ENCODE measurements at regions not wholly inside any gene's neighbourhood (a gene's known extent, or its start where the extent isn't known, plus 50 kb on each side); places are given as distances from the start of the nearest gene placed in this dataset.
"Not testable (repeated sequence)": the region's sequence is repeated elsewhere in the genome, so short reads cannot be mapped to it uniquely, and the experiment has no call there.

DNA sequence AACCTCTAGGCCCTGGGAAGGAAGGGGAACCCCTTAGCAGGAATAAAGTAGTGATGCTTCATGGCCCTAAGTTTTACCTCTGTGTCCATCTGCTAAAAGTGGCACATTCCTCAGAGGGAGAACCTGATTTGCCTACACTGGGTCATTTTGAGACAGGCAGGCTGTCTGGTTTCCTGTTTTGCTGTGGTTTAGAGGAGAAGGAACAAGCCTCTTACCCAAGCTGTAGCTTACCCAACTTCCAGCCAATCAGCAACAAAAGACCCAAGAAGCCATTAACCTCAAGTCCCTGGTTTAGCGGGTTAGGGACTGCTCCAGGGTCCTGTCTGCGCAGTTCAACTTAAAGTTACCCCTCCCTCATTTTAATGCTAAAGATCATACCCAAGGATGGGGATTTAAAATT lies 411.0 kb downstream of the MAT2B start:
- Histone ChIP-seq H3K36me3 (ENCODE audit: control insufficient read depth, low read depth, low read length) (no peaks in the 10 kb centered on the region), H3K27me3 (ENCODE audit: control insufficient read depth, insufficient read depth, low read length) (no peaks in the 10 kb centered on the region), H3K4me3 (ENCODE audit: low read length) (no peak overlapping the region), H3K4me1 (ENCODE audit: control insufficient read depth, low read depth, low read length) (peaks cover 6% of the 10 kb centered on the region), H3K27ac (ENCODE audit: low read length) (no peak overlapping the region), H3K9me3 (ENCODE audit: control insufficient read depth, low read depth, low read length) (no peaks in the 10 kb centered on the region), H3K9ac (ENCODE audit: low read length) (no peak overlapping the region)

DNA sequence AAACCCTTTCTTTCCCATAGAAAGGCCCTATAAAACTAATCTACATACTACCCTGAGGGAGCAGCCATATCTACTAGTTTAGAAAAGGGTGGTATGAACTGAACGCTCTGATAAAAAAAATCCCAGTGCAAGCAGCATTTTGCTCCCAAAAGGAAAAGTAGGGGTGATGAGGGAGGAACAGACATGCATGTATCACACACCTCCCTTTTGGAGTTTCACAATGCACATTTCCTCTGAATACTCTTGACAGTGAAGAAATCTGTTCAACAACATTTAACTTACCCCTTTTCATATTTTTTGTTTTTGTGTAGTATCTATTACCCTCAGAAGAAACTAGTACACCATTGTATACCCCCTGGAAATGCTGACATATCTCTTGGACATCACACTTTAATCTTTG lies 411.4 kb downstream of the MAT2B start:
- no peak overlapping the region for H3K27ac ChIP-seq (ENCODE audit: low read length)
- H3K9me3 ChIP-seq (ENCODE audit: control insufficient read depth, low read depth, low read length) = no peaks in the 10 kb centered on the region
- H3K36me3 ChIP-seq (ENCODE audit: control insufficient read depth, low read depth, low read length) = no peaks in the 10 kb centered on the region
- no peak overlapping the region for H3K9ac ChIP-seq (ENCODE audit: low read length)
- H3K4me1 ChIP-seq (ENCODE audit: control insufficient read depth, low read depth, low read length) = peaks cover 6% of the 10 kb centered on the region
- H3K4me3 ChIP-seq (ENCODE audit: low read length) = no peak overlapping the region
- H3K27me3 ChIP-seq (ENCODE audit: control insufficient read depth, insufficient read depth, low read length) = no peaks in the 10 kb centered on the region

- Histone ChIP-seq H3K9ac (ENCODE audit: low read length) (no peak overlapping the region), H3K4me1 (ENCODE audit: control insufficient read depth, low read depth, low read length) (peaks cover 6% of the 10 kb centered on the region), H3K36me3 (ENCODE audit: control insufficient read depth, low read depth, low read length) (no peaks in the 10 kb centered on the region), H3K27me3 (ENCODE audit: control insufficient read depth, insufficient read depth, low read length) (no peaks in the 10 kb centered on the region), H3K9me3 (ENCODE audit: control insufficient read depth, low read depth, low read length) (no peaks in the 10 kb centered on the region), H3K4me3 (ENCODE audit: low read length) (no peak overlapping the region), H3K27ac (ENCODE audit: low read length) (no peak overlapping the region)
Observed at GRCh38 chr5:163917747-163918146, 412.3 kb downstream of the MAT2B start.

DNA sequence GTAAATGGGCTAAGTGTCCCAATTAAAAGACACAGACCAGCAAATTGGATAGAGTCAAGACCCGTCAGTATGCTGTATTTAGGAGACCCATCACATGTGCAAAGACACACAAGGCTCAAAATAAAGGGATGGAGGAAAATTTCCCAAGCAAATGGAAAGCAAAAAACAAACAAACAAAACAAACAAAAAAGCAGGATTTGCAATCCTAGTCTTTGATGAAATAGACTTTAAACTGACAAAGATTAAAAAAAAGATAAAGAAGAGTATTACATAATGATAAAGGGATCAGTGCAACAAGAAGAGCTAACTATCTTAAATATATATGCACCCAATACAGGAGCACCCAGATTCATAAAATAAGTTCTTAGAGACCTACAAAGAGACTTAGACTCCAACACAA lies 429.6 kb downstream of the MAT2B start:
- not testable (repeated sequence) for H3K27ac ChIP-seq (ENCODE audit: low read length); H3K4me1 ChIP-seq (ENCODE audit: control insufficient read depth, low read depth, low read length); H3K9me3 ChIP-seq (ENCODE audit: control insufficient read depth, low read depth, low read length); H3K9ac ChIP-seq (ENCODE audit: low read length); H3K4me3 ChIP-seq (ENCODE audit: low read length); H3K36me3 ChIP-seq (ENCODE audit: control insufficient read depth, low read depth, low read length); H3K27me3 ChIP-seq (ENCODE audit: control insufficient read depth, insufficient read depth, low read length)

GRCh38 chr5:163938595-163938994 lies 433.2 kb downstream of the MAT2B start:
- no peak overlapping the region for H3K27ac ChIP-seq (ENCODE audit: low read length)
- H3K27me3 ChIP-seq (ENCODE audit: control insufficient read depth, insufficient read depth, low read length) = no peaks in the 10 kb centered on the region
- H3K4me1 ChIP-seq (ENCODE audit: control insufficient read depth, low read depth, low read length) = no peaks in the 10 kb centered on the region
- H3K4me3 ChIP-seq (ENCODE audit: low read length) = no peak overlapping the region
- H3K36me3 ChIP-seq (ENCODE audit: control insufficient read depth, low read depth, low read length) = no peaks in the 10 kb centered on the region
- no peak overlapping the region for H3K9ac ChIP-seq (ENCODE audit: low read length)
- H3K9me3 ChIP-seq (ENCODE audit: control insufficient read depth, low read depth, low read length) = no peaks in the 10 kb centered on the region

DNA sequence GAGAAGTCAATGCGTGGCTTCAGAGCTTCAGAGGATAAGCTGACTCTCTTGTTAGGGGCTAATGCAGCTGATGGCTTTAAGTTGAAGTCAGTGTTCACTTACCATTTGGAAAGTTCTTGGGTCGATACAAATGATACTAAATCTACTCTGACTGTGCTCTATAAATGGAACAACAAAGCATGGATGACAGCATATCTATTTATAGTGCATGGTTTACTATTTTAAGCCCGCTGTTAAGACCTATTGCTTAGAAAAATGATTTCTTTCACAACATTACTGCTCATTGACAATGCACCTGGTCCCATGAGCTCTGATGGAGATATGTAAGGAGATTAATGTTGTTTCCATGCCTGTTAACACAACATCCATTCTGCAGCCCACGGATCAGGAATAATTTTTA lies 435.7 kb downstream of the MAT2B start:
- no peaks in the 10 kb centered on the region for H3K4me1 ChIP-seq (ENCODE audit: control insufficient read depth, low read depth, low read length)
- H3K4me3 ChIP-seq (ENCODE audit: low read length) = no peak overlapping the region
- H3K9me3 ChIP-seq (ENCODE audit: control insufficient read depth, low read depth, low read length) = no peaks in the 10 kb centered on the region
- no peak overlapping the region for H3K27ac ChIP-seq (ENCODE audit: low read length)
- no peaks in the 10 kb centered on the region for H3K36me3 ChIP-seq (ENCODE audit: control insufficient read depth, low read depth, low read length)
- no peak overlapping the region for H3K9ac ChIP-seq (ENCODE audit: low read length)
- no peaks in the 10 kb centered on the region for H3K27me3 ChIP-seq (ENCODE audit: control insufficient read depth, insufficient read depth, low read length)

- no peak overlapping the region for H3K27ac ChIP-seq (ENCODE audit: low read length)
- no peaks in the 10 kb centered on the region for H3K36me3 ChIP-seq (ENCODE audit: control insufficient read depth, low read depth, low read length)
- no peaks in the 10 kb centered on the region for H3K9me3 ChIP-seq (ENCODE audit: control insufficient read depth, low read depth, low read length)
- no peaks in the 10 kb centered on the region for H3K4me1 ChIP-seq (ENCODE audit: control insufficient read depth, low read depth, low read length)
- H3K27me3 ChIP-seq (ENCODE audit: control insufficient read depth, insufficient read depth, low read length) = no peaks in the 10 kb centered on the region
- H3K4me3 ChIP-seq (ENCODE audit: low read length) = no peak overlapping the region
- no peak overlapping the region for H3K9ac ChIP-seq (ENCODE audit: low read length)
Observed at GRCh38 chr5:163943546-163943945, 438.1 kb downstream of the MAT2B start.

- no peaks in the 10 kb centered on the region for H3K36me3 ChIP-seq (ENCODE audit: control insufficient read depth, low read depth, low read length)
- H3K9ac ChIP-seq (ENCODE audit: low read length) = no peak overlapping the region
- H3K4me1 ChIP-seq (ENCODE audit: control insufficient read depth, low read depth, low read length) = no peaks in the 10 kb centered on the region
- no peaks in the 10 kb centered on the region for H3K27me3 ChIP-seq (ENCODE audit: control insufficient read depth, insufficient read depth, low read length)
- no peak overlapping the region for H3K27ac ChIP-seq (ENCODE audit: low read length)
- no peak overlapping the region for H3K4me3 ChIP-seq (ENCODE audit: low read length)
- no peaks in the 10 kb centered on the region for H3K9me3 ChIP-seq (ENCODE audit: control insufficient read depth, low read depth, low read length)
Observed at GRCh38 chr5:163944738-163945137, 439.3 kb downstream of the MAT2B start.

DNA sequence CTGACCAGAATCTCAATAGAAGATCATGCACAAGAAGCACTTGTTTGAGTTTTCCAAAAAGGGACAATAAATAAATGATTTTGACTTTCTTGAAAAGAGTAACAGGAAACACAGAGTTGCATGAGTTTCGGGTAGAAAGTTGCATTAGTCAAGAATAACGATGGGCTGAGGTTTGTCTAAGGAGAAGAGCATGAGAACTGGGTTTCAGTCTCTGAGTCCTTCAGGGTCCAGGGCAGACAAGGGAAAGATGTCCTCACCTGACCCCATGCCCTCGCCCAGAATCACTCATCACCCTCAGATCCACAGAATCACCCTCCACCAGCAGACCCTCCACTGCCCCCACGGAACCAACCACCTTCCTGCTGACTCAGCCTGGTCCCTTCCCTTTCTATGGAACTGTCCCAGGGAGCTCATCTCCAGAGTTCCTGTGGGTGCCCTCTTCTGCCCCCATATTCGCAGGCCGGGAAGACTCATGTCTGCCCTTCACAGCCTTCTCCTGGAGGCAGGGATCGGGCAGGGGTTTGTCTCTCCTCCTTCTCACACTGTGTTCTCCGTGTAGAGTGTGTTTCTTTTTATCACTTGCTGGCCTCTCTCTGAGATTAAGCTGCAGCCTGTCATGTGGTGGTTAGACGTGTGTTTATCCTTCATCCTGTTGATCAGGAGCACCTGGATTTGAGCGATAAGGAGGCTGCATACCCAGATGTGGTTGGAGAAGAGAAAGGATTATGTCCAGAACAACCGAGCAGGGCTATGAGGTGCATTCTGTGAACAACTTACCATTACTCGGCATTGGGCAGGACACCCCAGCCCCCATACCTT lies 442.6 kb downstream of the MAT2B start:
- no peaks in the 10 kb centered on the region for H3K27me3 ChIP-seq (ENCODE audit: control insufficient read depth, insufficient read depth, low read length)
- H3K4me1 ChIP-seq (ENCODE audit: control insufficient read depth, low read depth, low read length) = no peaks in the 10 kb centered on the region
- no peak overlapping the region for H3K27ac ChIP-seq (ENCODE audit: low read length)
- H3K4me3 ChIP-seq (ENCODE audit: low read length) = no peak overlapping the region
- H3K9me3 ChIP-seq (ENCODE audit: control insufficient read depth, low read depth, low read length) = no peaks in the 10 kb centered on the region
- H3K9ac ChIP-seq (ENCODE audit: low read length) = no peak overlapping the region
- no peaks in the 10 kb centered on the region for H3K36me3 ChIP-seq (ENCODE audit: control insufficient read depth, low read depth, low read length)

- Histone ChIP-seq H3K27ac (ENCODE audit: low read length) (no peak overlapping the region), H3K9ac (ENCODE audit: low read length) (no peak overlapping the region), H3K27me3 (ENCODE audit: control insufficient read depth, insufficient read depth, low read length) (no peaks in the 10 kb centered on the region), H3K9me3 (ENCODE audit: control insufficient read depth, low read depth, low read length) (no peaks in the 10 kb centered on the region), H3K4me1 (ENCODE audit: control insufficient read depth, low read depth, low read length) (no peaks in the 10 kb centered on the region), H3K4me3 (ENCODE audit: low read length) (no peak overlapping the region), H3K36me3 (ENCODE audit: control insufficient read depth, low read depth, low read length) (no peaks in the 10 kb centered on the region)
Observed at GRCh38 chr5:163950248-163950647, 444.8 kb downstream of the MAT2B start.

- Histone ChIP-seq H3K27me3 (ENCODE audit: control insufficient read depth, insufficient read depth, low read length) (no peaks in the 10 kb centered on the region), H3K36me3 (ENCODE audit: control insufficient read depth, low read depth, low read length) (no peaks in the 10 kb centered on the region), H3K9ac (ENCODE audit: low read length) (no peak overlapping the region), H3K27ac (ENCODE audit: low read length) (no peak overlapping the region), H3K4me1 (ENCODE audit: control insufficient read depth, low read depth, low read length) (no peaks in the 10 kb centered on the region), H3K4me3 (ENCODE audit: low read length) (no peak overlapping the region), H3K9me3 (ENCODE audit: control insufficient read depth, low read depth, low read length) (no peaks in the 10 kb centered on the region)
Observed at GRCh38 chr5:163951069-163951468, 445.6 kb downstream of the MAT2B start.

GRCh38 chr5:163953901-163954300 lies 448.5 kb downstream of the MAT2B start:
- H3K9me3 ChIP-seq (ENCODE audit: control insufficient read depth, low read depth, low read length) = no peaks in the 10 kb centered on the region
- H3K4me1 ChIP-seq (ENCODE audit: control insufficient read depth, low read depth, low read length) = no peaks in the 10 kb centered on the region
- no peaks in the 10 kb centered on the region for H3K36me3 ChIP-seq (ENCODE audit: control insufficient read depth, low read depth, low read length)
- H3K4me3 ChIP-seq (ENCODE audit: low read length) = no peak overlapping the region
- no peaks in the 10 kb centered on the region for H3K27me3 ChIP-seq (ENCODE audit: control insufficient read depth, insufficient read depth, low read length)
- no peak overlapping the region for H3K9ac ChIP-seq (ENCODE audit: low read length)
- H3K27ac ChIP-seq (ENCODE audit: low read length) = no peak overlapping the region
